ENCODE measurements at regions not wholly inside any gene's neighbourhood (a gene's known extent, or its start where the extent isn't known, plus 50 kb on each side); places are given as distances from the start of the nearest gene placed in this dataset.
A peak's percentile ranks its signal among the peaks of the same experiment; 100 is the strongest.

- Histone ChIP-seq H3K4me1 (ENCODE audit: low read depth) (no peaks in the 10 kb centered on the region), H3K27ac (no peak overlapping the region)
Observed at GRCh38 chr10:118108194-118109026, 61.7 kb upstream of the RAB11FIP2 start.

GRCh38 chr10:118107541-118107940 is 60.8 kb upstream of the RAB11FIP2 start:
- H3K27ac ChIP-seq, result no peak overlapping the region
- no peaks in the 10 kb centered on the region for H3K9me3 ChIP-seq (ENCODE audit: low read depth)
- no peak overlapping the region for H3K4me3 ChIP-seq
- no peaks in the 10 kb centered on the region for H3K36me3 ChIP-seq
- DNase-seq (ENCODE audit: low read depth in 1 of 2, low spot score in 1 of 2), result no peak
- no peak for TF ChIP-seq CTCF (IDR thresholded peaks at IDR 0.05; ENCODE audit: low read depth, low read length)
- H3K4me1 ChIP-seq (ENCODE audit: low read depth), result no peaks in the 10 kb centered on the region
- peaks cover 3% of the 10 kb centered on the region for H3K27me3 ChIP-seq

More at GRCh38 chr10:118108194-118109026, 61.7 kb upstream of the RAB11FIP2 start:
- H3K9me3 ChIP-seq (ENCODE audit: low read depth), result no peaks in the 10 kb centered on the region
- DNase-seq (ENCODE audit: low read depth in 1 of 2, low spot score in 1 of 2), result no peak
- no peaks in the 10 kb centered on the region for H3K36me3 ChIP-seq
- no peak overlapping the region for H3K4me3 ChIP-seq
- TF ChIP-seq CTCF (IDR thresholded peaks at IDR 0.05; ENCODE audit: low read depth, low read length), result no peak
- H3K27me3 ChIP-seq, result peaks cover 3% of the 10 kb centered on the region

GRCh38 chr10:118107040-118107439 is 60.3 kb upstream of the RAB11FIP2 start:
- H3K36me3 ChIP-seq, result no peaks in the 10 kb centered on the region
- no peaks in the 10 kb centered on the region for H3K9me3 ChIP-seq (ENCODE audit: low read depth)
- H3K27me3 ChIP-seq, result peaks cover 5% of the 10 kb centered on the region
- H3K4me1 ChIP-seq (ENCODE audit: low read depth), result no peaks in the 10 kb centered on the region
- no peak overlapping the region for H3K27ac ChIP-seq
- TF ChIP-seq CTCF (IDR thresholded peaks at IDR 0.05; ENCODE audit: low read depth, low read length), result no peak
- DNase-seq (ENCODE audit: low read depth in 1 of 2, low spot score in 1 of 2), result no peak
- H3K4me3 ChIP-seq, result no peak overlapping the region

GRCh38 chr10:118106426-118106825 is 59.7 kb upstream of the RAB11FIP2 start:
- H3K4me3 ChIP-seq, result no peak overlapping the region

GRCh38 chr10:118102121-118102520 is 55.4 kb upstream of the RAB11FIP2 start:
- Histone ChIP-seq H3K27me3 (peaks cover 7% of the 10 kb centered on the region), H3K4me3 (no peak overlapping the region), H3K36me3 (no peaks in the 10 kb centered on the region), H3K9me3 (ENCODE audit: low read depth) (no peaks in the 10 kb centered on the region), H3K27ac (no peak overlapping the region), H3K4me1 (ENCODE audit: low read depth) (no peaks in the 10 kb centered on the region)
- DNase-seq (ENCODE audit: low read depth in 1 of 2, low spot score in 1 of 2), result no peak
- no peak for TF ChIP-seq CTCF (IDR thresholded peaks at IDR 0.05; ENCODE audit: low read depth, low read length)

More at GRCh38 chr10:118106426-118106825, 59.7 kb upstream of the RAB11FIP2 start:
- H3K36me3 ChIP-seq, result no peaks in the 10 kb centered on the region
- no peaks in the 10 kb centered on the region for H3K9me3 ChIP-seq (ENCODE audit: low read depth)
- H3K4me1 ChIP-seq (ENCODE audit: low read depth), result no peaks in the 10 kb centered on the region
- DNase-seq (ENCODE audit: low read depth in 1 of 2, low spot score in 1 of 2), result peak; percentile 23 to 65
- no peak overlapping the region for H3K27ac ChIP-seq
- peaks cover 5% of the 10 kb centered on the region for H3K27me3 ChIP-seq
- peak; percentile 55 for TF ChIP-seq CTCF (IDR thresholded peaks at IDR 0.05; ENCODE audit: low read depth, low read length)
